Motor neuron (in vitro differentiated cells): ENCODE measurements at regions not wholly inside any gene's neighbourhood (a gene's known extent, or its start where the extent isn't known, plus 50 kb on each side); places are given as distances from the start of the nearest gene placed in this dataset.
A peak's percentile ranks its signal among the peaks of the same experiment; 100 is the strongest.

Source experiments
- ATAC-seq, 8 experiments: fragments of 200-7000 bp; cut with Tn5 transposase; replicated peaks in 6 of 8; 2 replicates each; pipeline ENCODE4 v1.8.0; 2021; ENCODE audit warnings: mild to moderate bottlenecking in 8 of 8, moderate library complexity in 8 of 8
- H3K27ac ChIP-seq, 2 donors: fragments of 250-450 bp; sonication (Bioruptor Pico); 2 replicates each; pipeline ENCODE4 v1.9.0; 2021; ENCODE audit warnings: antibody characterized with exemption in 2 of 2, mild to moderate bottlenecking in 2 of 2, moderate library complexity in 1 of 2
- H3K4me1 ChIP-seq, 2 donors: fragments of 250-450 bp; sonication (Bioruptor Pico); replicated peaks in 1 of 2; 2 replicates each; pipeline ENCODE4 v1.6.1; 2021; ENCODE audit warnings: antibody characterized with exemption in 2 of 2, mild to moderate bottlenecking in 2 of 2, moderate library complexity in 1 of 2
- H3K4me3 ChIP-seq, 5 donors: fragments of 250-450 bp; sonication (Bioruptor Pico); 2 replicates each; pipeline ENCODE4 v1.9.0; 2021; ENCODE audit warnings: antibody characterized with exemption in 5 of 5, mild to moderate bottlenecking in 5 of 5, moderate library complexity in 4 of 5
- WGBS, 10 experiments: fragments of 450-650 bp; shearing (Covaris generic); methylation state at CpG; one replicate each; pipeline ENCODE4 v1.0.0; 2022; 5-methylcytosine and 5-hydroxymethylcytosine counted together
- in situ Hi-C, 9 experiments: fragments of 400-800 bp; cut with MboI; loops; one replicate each; pipeline ENCODE4 v1.15.0; 2021; ENCODE audit warnings: low sequenced_read_pairs in 9 of 9, low pct_unique_long_range_greater_than_20kb in 2 of 9; ENCODE audit not compliant: unreplicated experiment in 9 of 9

GRCh38 chr2:239484571-239485355 is 83.9 kb upstream of the HDAC4 start:
- WGBS, 10 experiments, result 52 to 100% (median 85%) methylated on average over 1 to 16 of the region's 22 CpGs; no CpG with 5 or more reads in 2 of the 10 experiments
- no peak for ATAC-seq
- peaks cover 14 to 35% of the 10 kb centered on the region in 2 donors for H3K4me1 ChIP-seq
- no peak overlapping the region for H3K4me3 ChIP-seq
- in situ Hi-C loops, result no loop called here
- no peak overlapping the region for H3K27ac ChIP-seq

GRCh38 chr2:239482778-239483712 is 82.2 kb upstream of the HDAC4 start:
- 42 to 89% (median 71%) methylated on average over 1 to 11 of the region's 38 CpGs; no CpG with 5 or more reads in 1 of the 10 experiments for WGBS, 10 experiments
- Histone ChIP-seq H3K4me1 (peaks cover 8 to 19% of the 10 kb centered on the region in 2 donors), H3K27ac (no peak overlapping the region), H3K4me3 (no peak overlapping the region)
- peak in 6 of 8 experiments; percentile 24 to 79 (median 61) for ATAC-seq
- in situ Hi-C loops, result no loop called here

- in situ Hi-C loops, result no loop called here
- peaks cover 11 to 19% of the 10 kb centered on the region in 2 donors for H3K4me1 ChIP-seq
- no peak overlapping the region for H3K4me3 ChIP-seq
- 39 to 83% (median 73%) methylated on average over 2 to 3 of the region's 5 CpGs; no CpG with 5 or more reads in 7 of the 10 experiments for WGBS, 10 experiments
- no peak overlapping the region for H3K27ac ChIP-seq
- ATAC-seq, result no peak
These were observed 78.7 kb upstream of the HDAC4 start for GRCh38 chr2:239479471-239479870.

GRCh38 chr2:239477591-239477990 is 76.8 kb upstream of the HDAC4 start:
- Histone ChIP-seq H3K4me1 (peaks cover 5% of the 10 kb centered on the region in 2 donors), H3K27ac (no peak overlapping the region), H3K4me3 (no peak overlapping the region)
- 80 to 100% (median 90%) methylated on average over 1 of the region's 19 CpGs; no CpG with 5 or more reads in 6 of the 10 experiments for WGBS, 10 experiments
- in situ Hi-C loops, result no loop called here
- ATAC-seq, result peak in 2 of 8 experiments; percentile 52 to 53

GRCh38 chr2:239476757-239477585 is 76.2 kb upstream of the HDAC4 start:
- 68 to 92% (median 87%) methylated on average over 4 to 18 of the region's 25 CpGs; no CpG with 5 or more reads in 3 of the 10 experiments for WGBS, 10 experiments
- no peak overlapping the region for H3K27ac ChIP-seq
- in situ Hi-C loops, result no loop called here
- H3K4me3 ChIP-seq, result no peak overlapping the region
- peaks cover 0 to 2% of the 10 kb centered on the region in 2 donors for H3K4me1 ChIP-seq
- ATAC-seq, result peak in 3 of 8 experiments; percentile 51 to 82 (median 77)

- WGBS, 10 experiments, result 40 to 100% (median 88%) methylated on average over 1 to 3 of the region's 14 CpGs; no CpG with 5 or more reads in 4 of the 10 experiments
- peaks cover 0 to 2% of the 10 kb centered on the region in 2 donors for H3K4me1 ChIP-seq
- in situ Hi-C loops, result no loop called here
- H3K4me3 ChIP-seq, result no peak overlapping the region
- no peak for ATAC-seq
- no peak overlapping the region for H3K27ac ChIP-seq
These were observed 75.4 kb upstream of the HDAC4 start for GRCh38 chr2:239476029-239476756.

GRCh38 chr2:239475161-239476028 is 74.6 kb upstream of the HDAC4 start:
- 37 to 100% (median 83%) methylated on average over 1 to 6 of the region's 13 CpGs; no CpG with 5 or more reads in 5 of the 10 experiments for WGBS, 10 experiments

GRCh38 chr2:239473211-239473805 is 72.5 kb upstream of the HDAC4 start:
- Histone ChIP-seq H3K27ac (no peak overlapping the region), H3K4me3 (no peak overlapping the region), H3K4me1 (peaks cover 0 to 2% of the 10 kb centered on the region in 2 donors)
- WGBS, 10 experiments, result 0 to 89% (median 56%) methylated on average over 1 to 7 of the region's 8 CpGs; no CpG with 5 or more reads in 5 of the 10 experiments
- ATAC-seq, result no peak
- in situ Hi-C loops, result no loop called here

More at GRCh38 chr2:239475161-239476028, 74.6 kb upstream of the HDAC4 start:
- ATAC-seq, result no peak
- Histone ChIP-seq H3K4me3 (no peak overlapping the region), H3K4me1 (peaks cover 0 to 2% of the 10 kb centered on the region in 2 donors), H3K27ac (no peak overlapping the region)
- in situ Hi-C loops, result no loop called here

- 30 to 59% (median 42%) methylated on average over 2 to 7 of the region's 11 CpGs for WGBS, 10 experiments
- H3K4me3 ChIP-seq, result no peak overlapping the region
- in situ Hi-C loops, result no loop called here
- ATAC-seq, result peak in 2 of 8 experiments; percentile 21 to 26
- no peaks in the 10 kb centered on the region for H3K4me1 ChIP-seq
- H3K27ac ChIP-seq, result no peak overlapping the region
These were observed 71.5 kb upstream of the HDAC4 start for GRCh38 chr2:239472235-239472775.

GRCh38 chr2:239471011-239471792 is 70.4 kb upstream of the HDAC4 start:
- in situ Hi-C loops, result no loop called here
- no peak for ATAC-seq
- WGBS, 10 experiments, result 0 to 96% (median 78%) methylated on average over 1 to 5 of the region's 9 CpGs; no CpG with 5 or more reads in 4 of the 10 experiments

More at GRCh38 chr2:239471011-239471792, 70.4 kb upstream of the HDAC4 start:
- no peak overlapping the region for H3K4me3 ChIP-seq
- H3K27ac ChIP-seq, result no peak overlapping the region
- H3K4me1 ChIP-seq, result peaks cover 0 to 6% of the 10 kb centered on the region in 2 donors
